Smooth muscle cell (in vitro differentiated cells): ENCODE measurements at regions not wholly inside any gene's neighbourhood (a gene's known extent, or its start where the extent isn't known, plus 50 kb on each side); places are given as distances from the start of the nearest gene placed in this dataset.

Experiments
- DNase-seq: peaks from one replicate; lab custom pipeline; 2025; ENCODE audit not compliant: unreplicated experiment; lab: John Stamatoyannopoulos, UW
- H2AFZ ChIP-seq: fragments of 200-600 bp; sonication (generic); 2 replicates; pipeline ENCODE4 v1.6.0; 2016; ENCODE audit warnings: antibody characterized with exemption, low read depth, mild to moderate bottlenecking
- H3F3A ChIP-seq: fragments of 200-600 bp; sonication (generic); 2 replicates; pipeline ENCODE4 v1.6.0; 2017; ENCODE audit warnings: antibody characterized with exemption, low read depth
- H3K27ac ChIP-seq: fragments of 200-600 bp; sonication (generic); 2 replicates; pipeline ENCODE4 v1.5.1; 2016; ENCODE audit warnings: low read depth, mild to moderate bottlenecking
- H3K27me3 ChIP-seq: fragments of 200-600 bp; sonication (generic); 2 replicates; pipeline ENCODE4 v1.6.1; 2016; ENCODE audit warnings: low read depth, mild to moderate bottlenecking
- H3K36me3 ChIP-seq: fragments of 200-600 bp; sonication (generic); 2 replicates; pipeline ENCODE4 v1.5.1; 2016; ENCODE audit warnings: low read depth
- H3K4me1 ChIP-seq: fragments of 200-600 bp; sonication (generic); 2 replicates; pipeline ENCODE4 v1.5.1; 2016; ENCODE audit warnings: low read depth
- H3K4me2 ChIP-seq: fragments of 200-600 bp; sonication (generic); 2 replicates; pipeline ENCODE4 v1.6.0; 2016; ENCODE audit warnings: mild to moderate bottlenecking
- H3K4me3 ChIP-seq: fragments of 200-600 bp; sonication (generic); 2 replicates; pipeline ENCODE4 v1.5.1; 2016; ENCODE audit warnings: mild to moderate bottlenecking
- H3K79me2 ChIP-seq: fragments of 200-600 bp; sonication (generic); 2 replicates; pipeline ENCODE4 v1.6.0; 2016; ENCODE audit warnings: low read depth, mild to moderate bottlenecking
- H3K9ac ChIP-seq: fragments of 200-600 bp; sonication (generic); 2 replicates; pipeline ENCODE4 v1.6.0; 2016; ENCODE audit warnings: low read depth
- H3K9me3 ChIP-seq: fragments of 200-600 bp; sonication (generic); replicated peaks from 2 replicates; pipeline ENCODE4 v1.5.1; 2016; ENCODE audit warnings: low read depth
- H4K20me1 ChIP-seq: fragments of 200-600 bp; sonication (generic); 2 replicates; pipeline ENCODE4 v1.6.0; 2016; ENCODE audit warnings: low read depth
- CTCF ChIP-seq: fragments of 200-600 bp; sonication (generic); IDR thresholded peaks from 2 replicates; pipeline ENCODE4 v1.5.1; 2017; ENCODE audit warnings: borderline replicate concordance, mild to moderate bottlenecking, antibody characterized with exemption; ENCODE audit not compliant: insufficient read depth, poor library complexity, severe bottlenecking
- WGBS: methylation state at CpG from one replicate; pipeline ENCODE4 v1.1.7; 2016; ENCODE audit warnings: low lambda C conversion rate; 5-methylcytosine and 5-hydroxymethylcytosine counted together

- Histone ChIP-seq H3K4me2 (no peak overlapping the region), H3K79me2 (no peaks in the 10 kb centered on the region), H3K36me3 (no peaks in the 10 kb centered on the region), H3K9me3 (no peaks in the 10 kb centered on the region), H2AFZ (no peak overlapping the region), H3K27me3 (no peaks in the 10 kb centered on the region), H3K27ac (no peak overlapping the region), H3K9ac (no peak overlapping the region), H4K20me1 (no peaks in the 10 kb centered on the region), H3K4me3 (no peak overlapping the region), H3F3A (no peaks in the 10 kb centered on the region), H3K4me1 (no peaks in the 10 kb centered on the region)
- TF ChIP-seq CTCF, result no peak
- no peak for DNase-seq
- WGBS, result 93% methylated on average over 3 of the region's 3 CpGs
These were observed 136.5 kb downstream of the AKAIN1 start for GRCh38 chr18:5060543-5060942.

GRCh38 chr18:5059696-5060032 lies 137.4 kb downstream of the AKAIN1 start:
- H3K9ac ChIP-seq, result no peak overlapping the region
- H3F3A ChIP-seq, result no peaks in the 10 kb centered on the region
- H3K79me2 ChIP-seq, result no peaks in the 10 kb centered on the region
- no peaks in the 10 kb centered on the region for H4K20me1 ChIP-seq
- H3K36me3 ChIP-seq, result no peaks in the 10 kb centered on the region
- no peak overlapping the region for H2AFZ ChIP-seq
- H3K4me3 ChIP-seq, result no peak overlapping the region
- no peaks in the 10 kb centered on the region for H3K9me3 ChIP-seq
- 68% methylated on average over 2 of the region's 2 CpGs for WGBS
- H3K27me3 ChIP-seq, result no peaks in the 10 kb centered on the region
- no peak overlapping the region for H3K4me2 ChIP-seq
- no peaks in the 10 kb centered on the region for H3K4me1 ChIP-seq
- no peak overlapping the region for H3K27ac ChIP-seq
- DNase-seq, result no peak
- TF ChIP-seq CTCF, result no peak

- 62% methylated on average over 17 of the region's 17 CpGs for WGBS
These were observed 138.0 kb downstream of the AKAIN1 start for GRCh38 chr18:5058768-5059695.

More at GRCh38 chr18:5058768-5059695, 138.0 kb downstream of the AKAIN1 start:
- Histone ChIP-seq H3K36me3 (no peaks in the 10 kb centered on the region), H3K79me2 (no peaks in the 10 kb centered on the region), H2AFZ (no peak overlapping the region), H3F3A (no peaks in the 10 kb centered on the region), H3K4me1 (no peaks in the 10 kb centered on the region), H3K27ac (no peak overlapping the region), H3K4me2 (no peak overlapping the region), H3K27me3 (no peaks in the 10 kb centered on the region), H3K9me3 (no peaks in the 10 kb centered on the region), H3K4me3 (no peak overlapping the region), H3K9ac (no peak overlapping the region), H4K20me1 (no peaks in the 10 kb centered on the region)
- no peak for DNase-seq
- TF ChIP-seq CTCF, result no peak
